GM18502 (cell line): ENCODE measurements at regions not wholly inside any gene's neighbourhood (a gene's known extent, or its start where the extent isn't known, plus 50 kb on each side); places are given as distances from the start of the nearest gene placed in this dataset.
A peak's percentile ranks its signal among the peaks of the same experiment; 100 is the strongest.

Source experiments
- ATAC-seq: cut with Tn5 transposase; IDR thresholded peaks from one replicate; pipeline ENCODE4 v1.9.1; 2021; ENCODE audit warnings: mild to moderate bottlenecking; ENCODE audit not compliant: unreplicated experiment, poor library complexity

GRCh38 chr10:31587691-31588090 is 268.7 kb downstream of the ZEB1 start:
- ATAC-seq = no peak

GRCh38 chr10:31586723-31587638 is 268.0 kb downstream of the ZEB1 start:
- ATAC-seq = no peak

- ATAC-seq = no peak
Measured at GRCh38 chr10:31584876-31585275, 265.9 kb downstream of the ZEB1 start.

- no peak for ATAC-seq
Measured at GRCh38 chr10:31584098-31584631, 265.1 kb downstream of the ZEB1 start.

GRCh38 chr10:31583293-31583692 is 264.3 kb downstream of the ZEB1 start:
- no peak for ATAC-seq

GRCh38 chr10:31582365-31583052 is 263.5 kb downstream of the ZEB1 start:
- ATAC-seq = no peak

GRCh38 chr10:31581741-31582323 is 262.8 kb downstream of the ZEB1 start:
- ATAC-seq = peak; percentile 86

- no peak for ATAC-seq
Measured at GRCh38 chr10:31580646-31581045, 261.6 kb downstream of the ZEB1 start.
